HG02852 (cell line): ENCODE measurements at regions not wholly inside any gene's neighbourhood (a gene's known extent, or its start where the extent isn't known, plus 50 kb on each side); places are given as distances from the start of the nearest gene placed in this dataset.
"Not testable (repeated sequence)": the region's sequence is repeated elsewhere in the genome, so short reads cannot be mapped to it uniquely, and the experiment has no call there.

ENCODE experiments used
- ATAC-seq: cut with Tn5 transposase; IDR thresholded peaks from one replicate; pipeline ENCODE4 v1.9.1; 2021; ENCODE audit warnings: mild to moderate bottlenecking, moderate library complexity; ENCODE audit not compliant: unreplicated experiment

GRCh38 chr2:83221258-83221657 lies 1237.8 kb downstream of the SUCLG1 start:
- no peak for ATAC-seq

DNA sequence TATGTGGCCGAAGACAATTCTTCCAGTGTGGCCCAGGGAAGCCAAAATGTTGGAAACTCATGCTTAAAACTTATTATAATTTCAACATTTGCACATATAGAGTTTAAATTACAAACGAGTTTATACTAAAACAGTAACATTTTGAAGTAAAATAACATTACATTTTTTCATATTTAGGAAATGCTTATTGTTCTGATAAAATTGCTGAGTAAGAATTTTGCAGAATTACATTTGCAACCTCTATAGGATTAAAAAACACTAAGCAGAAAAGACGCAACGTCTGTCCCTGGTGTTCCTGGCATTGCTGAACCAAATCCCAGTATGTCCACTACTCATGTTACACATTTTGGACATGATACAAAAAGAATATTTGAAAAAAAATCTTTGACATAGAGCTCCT lies 1241.2 kb downstream of the SUCLG1 start:
- ATAC-seq, result no peak

GRCh38 chr2:83196225-83196624 lies 1262.9 kb downstream of the SUCLG1 start:
- no peak for ATAC-seq

GRCh38 chr2:83191316-83191715 lies 1267.8 kb downstream of the SUCLG1 start:
- ATAC-seq, result no peak

DNA sequence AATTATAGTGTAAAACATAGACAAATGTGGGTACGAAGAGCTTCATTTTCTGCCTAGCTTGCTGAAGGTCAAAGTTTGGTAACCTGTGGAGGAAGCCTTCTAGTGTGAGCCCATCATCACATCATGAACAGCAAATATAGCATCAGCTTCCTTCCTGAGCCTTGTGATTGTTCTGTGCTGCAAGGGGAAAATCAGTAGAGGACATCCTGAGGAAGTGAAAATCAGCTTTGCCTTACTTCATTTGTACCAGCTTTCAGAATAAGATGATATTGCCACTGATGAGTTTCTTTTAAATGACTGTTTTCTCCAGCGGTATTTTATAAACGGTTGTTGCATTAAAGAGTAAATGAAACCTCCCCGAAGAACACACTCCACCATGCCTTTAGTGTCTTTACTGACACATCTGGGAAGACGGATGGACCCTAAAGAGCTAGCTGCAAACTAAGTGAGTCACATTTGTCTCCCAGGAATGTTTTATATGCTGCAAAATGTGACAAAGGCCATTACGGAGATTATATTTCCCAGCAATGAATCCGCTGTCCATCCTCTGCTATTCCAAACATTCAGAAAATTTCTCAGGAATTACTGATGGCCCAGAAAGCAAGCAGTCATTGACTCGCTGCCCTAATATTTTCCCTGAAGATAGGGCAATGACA lies 1272.8 kb downstream of the SUCLG1 start:
- ATAC-seq, result no peak

DNA sequence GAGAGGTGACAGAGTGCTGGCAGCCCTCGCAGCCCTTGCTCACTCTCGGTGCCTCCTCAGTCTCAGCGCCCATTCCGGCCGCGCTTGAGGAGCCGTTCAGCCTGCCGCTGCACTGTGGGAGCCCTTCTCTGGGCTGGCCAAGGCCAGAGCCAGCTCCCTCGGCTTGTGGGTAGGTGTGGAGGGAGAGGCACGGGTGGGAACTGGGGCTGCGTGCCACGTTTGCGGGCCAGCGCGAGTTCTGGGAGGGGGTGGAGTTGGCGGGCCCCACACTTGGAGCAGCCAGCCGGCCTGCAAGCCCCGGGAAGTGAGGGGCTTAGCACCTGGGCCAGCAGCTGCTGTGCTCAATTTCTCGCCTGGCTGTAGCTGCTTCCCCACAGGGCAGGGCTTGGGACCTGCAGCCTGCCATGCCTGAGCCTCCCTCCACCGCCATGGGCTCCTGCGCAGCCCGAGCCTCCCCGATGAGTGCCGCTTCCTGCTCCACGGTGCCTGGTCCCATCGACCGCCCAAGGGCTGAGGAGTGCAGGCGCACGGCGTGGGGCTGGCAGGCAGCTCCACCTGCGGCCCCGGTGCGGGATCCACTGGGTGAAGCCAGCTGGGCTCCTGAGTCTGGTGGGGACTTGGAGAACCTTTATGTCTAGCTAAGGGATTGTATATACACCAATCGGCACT lies 1278.1 kb downstream of the SUCLG1 start:
- ATAC-seq, result not testable (repeated sequence)

- no peak for ATAC-seq
Measured at GRCh38 chr2:83176539-83176938, 1282.5 kb downstream of the SUCLG1 start.

DNA sequence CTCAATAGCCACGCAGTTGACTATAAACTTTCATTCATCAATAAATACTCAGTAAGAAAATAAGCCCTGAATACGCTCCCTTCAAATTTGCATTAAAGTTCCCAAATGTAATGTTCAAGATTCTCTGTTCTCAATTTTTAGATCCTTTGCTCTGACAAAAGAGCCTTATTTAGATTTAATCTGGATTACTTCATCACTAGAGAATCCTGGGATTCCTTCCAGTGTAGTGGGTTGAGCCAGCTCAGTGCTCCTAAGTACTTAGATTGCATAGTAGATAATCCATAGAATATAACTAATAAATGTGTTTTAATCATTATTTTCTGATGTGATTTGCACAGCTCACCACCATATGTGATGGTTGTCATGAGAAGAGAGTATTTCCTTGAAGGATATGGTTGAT lies 1286.2 kb downstream of the SUCLG1 start:
- no peak for ATAC-seq

DNA sequence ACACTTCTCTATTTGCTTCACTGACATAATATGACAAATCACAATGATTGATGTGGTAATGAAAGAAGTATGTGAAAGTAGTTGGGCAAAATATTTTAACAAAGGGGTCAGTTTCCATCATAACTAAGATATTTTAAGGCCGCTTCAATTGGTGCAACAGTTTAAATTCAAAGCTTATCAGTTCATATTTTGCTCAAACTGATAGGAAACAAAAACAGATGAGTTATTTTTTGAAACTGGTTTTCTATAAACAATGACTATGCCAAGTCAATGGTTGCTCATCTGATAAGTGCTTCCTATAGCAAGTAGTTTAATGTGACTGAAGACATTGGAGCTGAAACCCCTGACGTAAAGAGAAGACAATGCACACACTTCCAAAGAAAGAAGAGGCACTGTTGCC lies 1290.7 kb downstream of the SUCLG1 start:
- ATAC-seq, result no peak

DNA sequence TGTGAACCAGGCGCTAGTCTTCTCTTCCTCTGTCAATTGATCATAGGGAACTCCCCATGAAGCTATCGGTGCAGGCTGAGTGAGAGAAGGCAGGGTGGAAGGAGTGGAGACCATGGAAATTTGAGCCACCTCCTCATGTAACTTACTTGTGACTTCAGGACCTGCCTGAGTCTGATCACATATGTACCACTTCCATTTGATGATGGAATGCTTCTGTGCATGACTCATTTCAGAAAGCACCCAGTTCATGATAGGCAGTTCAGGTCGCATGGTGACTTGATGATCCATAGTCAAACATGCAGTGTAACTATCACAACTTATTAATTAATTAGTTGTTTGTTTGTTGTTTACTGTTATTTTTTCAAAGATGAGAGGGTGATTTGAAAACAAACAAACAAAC lies 1296.7 kb downstream of the SUCLG1 start:
- no peak for ATAC-seq

DNA sequence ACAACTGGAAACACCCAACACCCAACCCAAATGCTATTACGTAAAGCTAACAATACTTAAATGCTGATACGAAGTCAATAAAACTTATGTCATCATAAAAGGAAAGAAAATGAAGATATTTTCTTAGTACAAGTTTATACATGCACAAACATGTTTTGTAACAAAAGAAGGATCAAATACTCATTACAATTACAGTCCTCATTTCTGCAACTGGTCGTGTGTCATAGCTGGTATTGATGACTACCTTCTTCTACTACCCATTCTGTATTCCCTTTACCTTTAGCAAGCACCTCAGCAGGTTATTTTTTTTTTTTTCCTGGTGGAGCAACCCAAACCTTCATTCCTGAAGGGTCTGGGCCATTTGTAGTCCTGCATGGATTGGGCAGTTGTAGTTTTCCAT lies 1298.5 kb downstream of the SUCLG1 start:
- no peak for ATAC-seq

- no peak for ATAC-seq
Measured at GRCh38 chr2:83155826-83156225, 1303.3 kb downstream of the SUCLG1 start.

DNA sequence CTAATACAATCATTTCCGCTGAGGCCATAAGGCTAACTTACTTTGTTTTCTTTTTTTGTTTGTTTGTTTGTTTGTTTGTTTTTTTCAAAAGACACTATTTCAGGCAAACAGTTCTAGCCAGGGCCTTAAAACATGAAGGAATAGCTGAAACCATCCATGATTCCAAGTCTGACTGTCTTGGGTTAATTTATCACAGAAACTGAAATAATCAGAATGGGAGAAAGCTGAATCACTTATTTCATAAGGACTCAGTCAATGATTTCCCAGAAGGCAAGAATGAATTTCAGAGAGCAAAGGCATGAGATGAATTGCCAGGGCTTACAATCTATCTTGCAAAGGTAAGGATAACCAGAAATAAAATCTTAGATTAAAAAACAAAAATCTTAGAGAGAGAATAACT lies 1315.1 kb downstream of the SUCLG1 start:
- ATAC-seq, result no peak

GRCh38 chr2:83142934-83143333 lies 1316.1 kb downstream of the SUCLG1 start:
- no peak for ATAC-seq

DNA sequence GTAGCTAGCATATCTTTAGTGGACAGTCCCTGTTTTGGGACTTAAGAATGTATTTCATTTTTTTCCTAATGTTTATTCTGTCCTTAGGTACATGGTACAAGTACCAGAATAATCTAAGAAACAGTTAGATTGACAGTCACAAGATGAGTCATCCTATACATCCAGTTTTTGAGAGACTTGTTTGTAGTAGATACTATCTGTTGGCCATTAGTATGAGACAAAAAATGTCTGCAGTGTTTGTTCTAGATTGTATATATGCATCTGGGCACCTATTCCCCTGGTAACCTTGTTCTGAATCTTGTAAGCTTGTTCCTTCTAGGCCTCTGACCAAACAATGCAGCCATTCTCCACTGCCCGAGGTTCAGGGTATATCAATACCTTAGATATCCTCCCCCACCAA lies 1343.5 kb downstream of the SUCLG1 start:
- no peak for ATAC-seq

GRCh38 chr2:83115155-83115554 lies 1343.9 kb downstream of the SUCLG1 start:
- no peak for ATAC-seq

DNA sequence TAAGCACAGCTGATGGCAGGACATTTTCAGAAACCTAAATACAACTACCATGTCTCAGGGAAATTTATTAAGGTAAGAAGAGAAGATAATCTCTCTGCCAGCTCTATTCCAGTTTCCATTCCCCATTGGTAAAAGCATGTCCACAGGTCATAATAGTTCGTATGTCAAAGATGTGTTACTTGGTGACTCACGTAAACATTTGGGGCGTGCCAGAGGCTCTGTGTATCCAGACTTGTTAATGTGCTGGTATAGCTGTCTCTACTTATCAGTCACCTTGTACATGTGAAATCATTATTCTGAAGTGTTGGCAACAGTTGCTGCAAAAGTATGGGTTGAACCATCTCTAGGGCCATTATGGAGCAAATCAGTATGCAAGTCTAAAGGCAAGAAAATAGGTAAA lies 1345.1 kb downstream of the SUCLG1 start:
- no peak for ATAC-seq

- ATAC-seq, result no peak
Measured at GRCh38 chr2:83112858-83113257, 1346.2 kb downstream of the SUCLG1 start.

DNA sequence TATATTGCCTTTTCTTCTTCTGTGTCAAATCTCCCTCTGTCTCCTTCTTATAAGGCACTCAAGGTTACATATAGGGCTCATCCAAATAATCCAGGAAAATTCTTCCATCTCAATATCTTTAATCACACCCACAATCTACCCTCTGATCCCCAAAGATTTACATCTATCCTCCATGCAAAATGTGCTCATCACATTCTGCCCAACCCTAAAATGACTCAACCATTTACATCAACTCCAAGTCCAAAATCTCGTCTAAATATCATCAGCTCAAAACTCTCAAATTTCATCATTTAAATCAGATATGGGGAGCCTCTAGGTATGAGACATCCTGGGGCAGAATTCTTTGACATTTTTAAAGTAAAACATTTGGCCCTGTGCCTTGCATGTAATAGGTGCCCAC lies 1349.8 kb downstream of the SUCLG1 start:
- ATAC-seq, result no peak

DNA sequence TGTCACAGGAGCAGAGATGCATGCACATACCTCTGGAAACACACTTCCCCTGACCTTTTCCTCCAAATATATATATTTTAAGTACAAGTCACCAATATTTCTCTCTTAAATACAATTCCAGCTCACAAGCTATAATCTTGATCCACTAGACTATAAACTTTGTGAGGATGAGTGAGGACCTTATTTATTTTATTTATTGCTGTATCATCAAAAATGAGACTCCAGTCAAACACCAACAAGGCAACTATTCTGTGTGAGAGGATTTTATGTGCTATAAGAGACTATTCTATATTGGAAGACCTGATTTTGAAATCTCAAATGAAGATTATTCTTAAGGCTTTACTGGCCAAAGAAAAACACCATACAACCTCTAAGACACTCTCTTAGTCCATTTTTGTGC lies 1352.2 kb downstream of the SUCLG1 start:
- ATAC-seq, result no peak

GRCh38 chr2:83104202-83104601 lies 1354.9 kb downstream of the SUCLG1 start:
- ATAC-seq, result no peak

DNA sequence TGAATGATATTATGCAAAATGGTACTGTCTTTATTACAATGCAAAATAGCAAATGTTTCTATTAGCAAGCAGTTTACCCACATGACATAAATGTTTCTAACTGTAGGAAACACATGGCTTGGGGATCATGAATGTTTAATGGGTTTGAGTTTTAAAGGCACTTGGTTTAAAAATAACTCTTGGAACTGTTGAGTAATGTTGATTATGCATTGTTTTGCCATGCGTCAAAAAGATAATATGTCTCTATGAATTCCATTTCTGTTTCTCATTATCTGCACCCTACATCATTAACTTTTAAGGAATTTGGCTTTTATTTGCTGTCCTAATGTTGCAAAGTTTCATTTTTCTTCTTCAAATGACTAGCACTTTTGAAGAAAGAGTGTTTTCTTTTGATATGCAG lies 1355.5 kb downstream of the SUCLG1 start:
- ATAC-seq, result no peak

- not testable (repeated sequence) for ATAC-seq
Measured at GRCh38 chr2:83089051-83089450, 1370.0 kb downstream of the SUCLG1 start.
